NCI-H1436 treated with DMSO at 0.1 percent for 48 hours (cell line): ENCODE measurements at regions not wholly inside any gene's neighbourhood (a gene's known extent, or its start where the extent isn't known, plus 50 kb on each side); places are given as distances from the start of the nearest gene placed in this dataset.

Experiments
- DNase-seq: peaks from one replicate; lab custom pipeline; 2025; lab: John Stamatoyannopoulos, UW

GRCh38 chr11:120032766-120033390, 105.0 kb downstream of the TRIM29 start:
- DNase-seq, result no peak

GRCh38 chr11:120031612-120032600, 106.0 kb downstream of the TRIM29 start:
- no peak for DNase-seq

GRCh38 chr11:120031156-120031555, 106.8 kb downstream of the TRIM29 start:
- no peak for DNase-seq

- no peak for DNase-seq
Observed at GRCh38 chr11:120030411-120030810, 107.5 kb downstream of the TRIM29 start.

GRCh38 chr11:120029321-120029720, 108.6 kb downstream of the TRIM29 start:
- DNase-seq, result no peak

- no peak for DNase-seq
Observed at GRCh38 chr11:120028897-120029258, 109.0 kb downstream of the TRIM29 start.

- no peak for DNase-seq
Observed at GRCh38 chr11:120028181-120028896, 109.6 kb downstream of the TRIM29 start.

GRCh38 chr11:120027546-120028180, 110.2 kb downstream of the TRIM29 start:
- DNase-seq, result no peak

GRCh38 chr11:120025606-120026335, 112.1 kb downstream of the TRIM29 start:
- no peak for DNase-seq

GRCh38 chr11:120024586-120024985, 113.3 kb downstream of the TRIM29 start:
- DNase-seq, result no peak

GRCh38 chr11:120024046-120024445, 113.9 kb downstream of the TRIM29 start:
- no peak for DNase-seq

GRCh38 chr11:120023551-120023950, 114.4 kb downstream of the TRIM29 start:
- no peak for DNase-seq

GRCh38 chr11:120023120-120023519, 114.8 kb downstream of the TRIM29 start:
- DNase-seq, result no peak

GRCh38 chr11:120022617-120023016, 115.3 kb downstream of the TRIM29 start:
- no peak for DNase-seq

GRCh38 chr11:120021978-120022377, 115.9 kb downstream of the TRIM29 start:
- DNase-seq, result no peak

GRCh38 chr11:120021391-120021953, 116.4 kb downstream of the TRIM29 start:
- DNase-seq, result no peak

- no peak for DNase-seq
Observed at GRCh38 chr11:120020981-120021380, 116.9 kb downstream of the TRIM29 start.

- no peak for DNase-seq
Observed at GRCh38 chr11:120020486-120020885, 117.4 kb downstream of the TRIM29 start.

GRCh38 chr11:120019191-120019590, 118.7 kb downstream of the TRIM29 start:
- no peak for DNase-seq

- DNase-seq, result no peak
Observed at GRCh38 chr11:120017582-120018150, 120.2 kb downstream of the TRIM29 start.
